ENCODE measurements at regions not wholly inside any gene's neighbourhood (a gene's known extent, or its start where the extent isn't known, plus 50 kb on each side); places are given as distances from the start of the nearest gene placed in this dataset.

DNA sequence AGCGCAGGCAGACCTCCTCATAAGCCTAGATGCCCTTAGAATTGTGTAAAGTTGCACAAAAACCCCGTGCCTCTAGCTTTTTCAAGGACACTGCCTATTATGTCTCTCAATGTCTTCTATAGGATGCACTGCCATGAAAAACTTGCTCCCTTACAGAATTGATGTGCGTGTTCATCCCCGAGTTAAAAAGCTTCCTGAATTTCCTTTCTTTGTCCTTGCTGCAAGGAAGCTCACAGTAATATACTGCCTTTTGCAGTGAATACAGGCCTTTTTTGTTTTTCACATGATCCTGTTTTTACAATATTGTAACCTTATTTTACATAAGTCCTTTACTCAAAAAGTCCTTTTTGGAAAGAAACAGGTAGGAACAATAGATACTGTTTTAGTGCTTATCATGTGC lies 193.0 kb downstream of the TTLL7 start:
- no peak for ATAC-seq

DNA sequence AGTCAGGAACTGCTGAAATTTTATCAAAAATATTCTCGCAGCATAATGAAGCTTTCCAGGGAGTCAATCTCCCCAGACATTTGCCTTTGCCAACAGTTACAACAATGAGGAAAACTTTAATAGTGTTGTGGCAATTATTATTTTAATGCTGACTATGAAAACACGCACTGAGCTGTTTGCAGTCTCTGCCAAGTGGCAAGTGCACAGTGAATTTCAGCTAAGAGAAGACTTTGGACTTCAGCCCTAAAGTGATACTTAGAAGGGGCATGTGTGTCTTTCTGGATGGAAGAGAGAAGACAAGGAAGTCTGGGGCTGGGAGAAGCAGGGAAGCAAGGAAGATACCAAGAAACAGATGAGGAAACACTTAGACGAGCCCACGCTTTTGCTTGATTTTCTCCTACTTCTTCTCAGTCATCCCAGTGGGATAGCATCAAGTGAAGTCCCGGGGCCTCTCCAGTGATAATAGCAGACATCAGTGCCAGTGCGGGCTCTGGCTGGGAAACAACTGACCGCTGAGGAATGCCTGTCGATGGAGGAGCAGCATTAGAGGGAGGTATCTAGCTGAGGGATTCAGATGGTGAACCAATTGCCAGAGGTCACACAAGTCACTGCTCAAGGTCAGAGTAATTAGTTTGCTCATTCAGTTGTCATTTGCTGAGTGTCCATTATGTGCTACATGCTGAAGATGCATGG lies 196.3 kb downstream of the TTLL7 start:
- TF ChIP-seq POLR2A (IDR thresholded peaks at IDR 0.05): no peak
- TF ChIP-seq, protein P1, sequence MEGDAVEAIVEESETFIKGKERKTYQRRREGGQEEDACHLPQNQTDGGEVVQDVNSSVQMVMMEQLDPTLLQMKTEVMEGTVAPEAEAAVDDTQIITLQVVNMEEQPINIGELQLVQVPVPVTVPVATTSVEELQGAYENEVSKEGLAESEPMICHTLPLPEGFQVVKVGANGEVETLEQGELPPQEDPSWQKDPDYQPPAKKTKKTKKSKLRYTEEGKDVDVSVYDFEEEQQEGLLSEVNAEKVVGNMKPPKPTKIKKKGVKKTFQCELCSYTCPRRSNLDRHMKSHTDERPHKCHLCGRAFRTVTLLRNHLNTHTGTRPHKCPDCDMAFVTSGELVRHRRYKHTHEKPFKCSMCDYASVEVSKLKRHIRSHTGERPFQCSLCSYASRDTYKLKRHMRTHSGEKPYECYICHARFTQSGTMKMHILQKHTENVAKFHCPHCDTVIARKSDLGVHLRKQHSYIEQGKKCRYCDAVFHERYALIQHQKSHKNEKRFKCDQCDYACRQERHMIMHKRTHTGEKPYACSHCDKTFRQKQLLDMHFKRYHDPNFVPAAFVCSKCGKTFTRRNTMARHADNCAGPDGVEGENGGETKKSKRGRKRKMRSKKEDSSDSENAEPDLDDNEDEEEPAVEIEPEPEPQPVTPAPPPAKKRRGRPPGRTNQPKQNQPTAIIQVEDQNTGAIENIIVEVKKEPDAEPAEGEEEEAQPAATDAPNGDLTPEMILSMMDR (IDR thresholded peaks at IDR 0.05): no peak
- intact Hi-C loops (cut with DNase I): no loop called here
- no peaks in the 10 kb centered on the region for H3K9me3 ChIP-seq
- 23 to 52% (median 37%) methylated on average over 8 of the region's 8 CpGs for WGBS, 4 donors
- H3K4me3 ChIP-seq: no peak overlapping the region
- H3K4me1 ChIP-seq: peaks cover 0 to 13% (median 3%) of the 10 kb centered on the region in 12 donors
- H3K27ac ChIP-seq: no peak overlapping the region
- ATAC-seq (peak in 1 of 4 donors; percentile 36), DNase-seq (no peak)
- no peaks in the 10 kb centered on the region for H3K36me3 ChIP-seq
- H3K27me3 ChIP-seq: no peaks in the 10 kb centered on the region

More for the DNA sequence above, 193.0 kb downstream of the TTLL7 start:
- 88 to 95% (median 93%) methylated on average over 4 of the region's 4 CpGs for WGBS, 4 donors
- H3K27me3 ChIP-seq: no peaks in the 10 kb centered on the region
- peaks cover 0 to 13% (median 3%) of the 10 kb centered on the region in 12 donors for H3K4me1 ChIP-seq
- no peaks in the 10 kb centered on the region for H3K36me3 ChIP-seq
- H3K27ac ChIP-seq: no peak overlapping the region
- no peak overlapping the region for H3K4me3 ChIP-seq
- intact Hi-C loops (cut with DNase I): no loop called here
- no peak for TF ChIP-seq POLR2A (IDR thresholded peaks at IDR 0.05)
- TF ChIP-seq, protein P1 (IDR thresholded peaks at IDR 0.05): no peak
- DNase-seq: no peak
- H3K9me3 ChIP-seq: no peaks in the 10 kb centered on the region

DNA sequence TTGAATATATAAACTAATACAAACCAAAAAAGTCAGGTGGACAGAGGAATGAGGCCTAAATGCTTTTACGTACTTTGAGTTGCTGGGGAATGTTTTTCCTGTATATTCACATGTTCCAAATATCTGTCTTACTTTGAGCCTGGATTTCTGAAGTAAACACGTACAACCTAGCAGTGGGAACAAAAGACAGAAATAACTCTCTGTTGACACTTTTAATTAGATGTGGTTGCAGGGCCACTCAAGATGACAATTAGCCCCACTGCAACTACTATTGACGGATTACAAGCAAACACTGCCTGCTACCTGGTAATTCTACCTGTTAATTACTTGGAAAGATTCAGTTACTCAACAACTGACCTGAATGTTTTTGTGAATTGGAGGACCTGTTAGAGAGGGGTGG lies 196.9 kb downstream of the TTLL7 start:
- intact Hi-C loops (cut with DNase I): no loop called here
- ATAC-seq (no peak), DNase-seq (no peak)
- Histone ChIP-seq H3K36me3 (no peaks in the 10 kb centered on the region), H3K27ac (no peak overlapping the region), H3K4me3 (no peak overlapping the region), H3K27me3 (no peaks in the 10 kb centered on the region), H3K9me3 (no peaks in the 10 kb centered on the region), H3K4me1 (peaks cover 0 to 13% (median 3%) of the 10 kb centered on the region in 12 donors)
- TF ChIP-seq, protein P1 (IDR thresholded peaks at IDR 0.05): no peak
- no peak for TF ChIP-seq POLR2A (IDR thresholded peaks at IDR 0.05)
- 49 to 53% (median 51%) methylated on average over 3 of the region's 3 CpGs for WGBS, 4 donors

DNA sequence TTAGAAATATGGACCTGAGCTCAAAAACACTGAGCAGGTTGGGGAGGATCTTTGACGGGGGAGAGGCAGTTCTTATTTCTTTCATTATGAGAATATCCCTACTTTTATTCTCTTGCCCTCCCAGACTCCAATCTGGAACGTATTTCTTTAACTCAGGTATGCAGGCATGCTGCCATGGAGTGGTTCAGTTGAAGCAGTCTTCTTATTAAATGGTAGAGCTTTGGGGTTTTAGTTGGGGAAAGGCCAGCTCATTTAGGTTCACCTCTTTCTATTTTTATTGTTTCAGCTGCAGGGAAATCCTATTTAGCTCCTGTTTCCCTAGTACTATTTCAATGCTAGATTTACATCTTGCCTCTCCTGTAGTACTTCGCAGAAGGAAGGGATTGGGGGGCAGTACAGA lies 198.9 kb downstream of the TTLL7 start:
- WGBS, 4 donors: 47 to 91% (median 82%) methylated on average over 3 of the region's 3 CpGs
- TF ChIP-seq, protein P1 (IDR thresholded peaks at IDR 0.05): no peak
- TF ChIP-seq POLR2A (IDR thresholded peaks at IDR 0.05): no peak
- Histone ChIP-seq H3K36me3 (no peaks in the 10 kb centered on the region), H3K27me3 (no peaks in the 10 kb centered on the region), H3K4me1 (peaks cover 0 to 13% (median 3%) of the 10 kb centered on the region in 12 donors), H3K27ac (no peak overlapping the region), H3K9me3 (no peaks in the 10 kb centered on the region), H3K4me3 (no peak overlapping the region)
- intact Hi-C loops (cut with DNase I): no loop called here
- DNase-seq (no peak), ATAC-seq (no peak)
